ENCODE measurements at regions not wholly inside any gene's neighbourhood (a gene's known extent, or its start where the extent isn't known, plus 50 kb on each side); places are given as distances from the start of the nearest gene placed in this dataset.

GRCh38 chrX:15960237-15960636, 105.6 kb upstream of the AP1S2 start:
- intact Hi-C loops (cut with DNase I; ENCODE audit: low total_unique reads) (no loop called here), in situ Hi-C loops (cut with MboI; ENCODE audit: low pct_ligation_motif_present in 1 of 4, low pct_unique_long_range_greater_than_20kb in 1 of 4, low sequenced_read_pairs in 3 of 4) (no loop called here)
- Histone ChIP-seq H3K27me3 (no peaks in the 10 kb centered on the region), H3K9me3 (no peaks in the 10 kb centered on the region), H3K27ac (no peak overlapping the region), H3K36me3 (no peaks in the 10 kb centered on the region), H3K4me1 (no peaks in the 10 kb centered on the region), H3K4me3 (no peak overlapping the region)
- DNase-seq, result no peak
- whole genome bisulfite sequencing, 2 donors (ENCODE audit: low coverage in 1 of 2), result 95 to 96% methylated on average over 2 of the region's 2 CpGs
- TF ChIP-seq CTCF (IDR thresholded peaks at IDR 0.05), result no peak
- TF ChIP-seq EP300 (IDR thresholded peaks at IDR 0.05; ENCODE audit: low read depth), result no peak
- TF ChIP-seq POLR2AphosphoS5 (IDR thresholded peaks at IDR 0.05), result no peak
- no peak for TF ChIP-seq POLR2A (IDR thresholded peaks at IDR 0.05)

GRCh38 chrX:15956681-15957080, 102.1 kb upstream of the AP1S2 start:
- 65 to 69% methylated on average over 4 to 9 of the region's 9 CpGs for WGBS, 2 donors (ENCODE audit: low coverage in 1 of 2)
- Histone ChIP-seq H3K27me3 (no peaks in the 10 kb centered on the region), H3K9me3 (no peaks in the 10 kb centered on the region), H3K36me3 (no peaks in the 10 kb centered on the region), H3K4me1 (no peaks in the 10 kb centered on the region), H3K27ac (no peak overlapping the region), H3K4me3 (no peak overlapping the region)
- intact Hi-C loops (cut with DNase I; ENCODE audit: low total_unique reads), result no loop called here
- in situ Hi-C loops (cut with MboI; ENCODE audit: low pct_ligation_motif_present in 1 of 4, low pct_unique_long_range_greater_than_20kb in 1 of 4, low sequenced_read_pairs in 3 of 4), result no loop called here
- TF ChIP-seq CTCF (IDR thresholded peaks at IDR 0.05) (no peak), POLR2A (IDR thresholded peaks at IDR 0.05) (no peak), EP300 (IDR thresholded peaks at IDR 0.05; ENCODE audit: low read depth) (no peak), POLR2AphosphoS5 (IDR thresholded peaks at IDR 0.05) (no peak)
- no peak for DNase-seq

- in situ Hi-C loops (cut with MboI; ENCODE audit: low pct_ligation_motif_present in 1 of 4, low pct_unique_long_range_greater_than_20kb in 1 of 4, low sequenced_read_pairs in 3 of 4) (no loop called here), intact Hi-C loops (cut with DNase I; ENCODE audit: low total_unique reads) (no loop called here)
- WGBS, 2 donors (ENCODE audit: low coverage in 1 of 2), result 64% methylated on average over 2 of the region's 2 CpGs; no CpG with 5 or more reads in 1 of the 2 donors
Observed at GRCh38 chrX:15953801-15954200, 99.2 kb upstream of the AP1S2 start.

GRCh38 chrX:15952212-15952611, 97.6 kb upstream of the AP1S2 start:
- TF ChIP-seq EP300 (IDR thresholded peaks at IDR 0.05; ENCODE audit: low read depth) (no peak), POLR2A (IDR thresholded peaks at IDR 0.05) (no peak), POLR2AphosphoS5 (IDR thresholded peaks at IDR 0.05) (no peak), CTCF (IDR thresholded peaks at IDR 0.05) (no peak)
- Histone ChIP-seq H3K27ac (no peak overlapping the region), H3K4me3 (no peak overlapping the region), H3K36me3 (no peaks in the 10 kb centered on the region), H3K9me3 (no peaks in the 10 kb centered on the region), H3K4me1 (no peaks in the 10 kb centered on the region), H3K27me3 (no peaks in the 10 kb centered on the region)
- no peak for DNase-seq
- intact Hi-C loops (cut with DNase I; ENCODE audit: low total_unique reads), result no loop called here
- WGBS, 2 donors (ENCODE audit: low coverage in 1 of 2), result 88% methylated on average over 2 of the region's 2 CpGs; no CpG with 5 or more reads in 1 of the 2 donors
- in situ Hi-C loops (cut with MboI; ENCODE audit: low pct_ligation_motif_present in 1 of 4, low pct_unique_long_range_greater_than_20kb in 1 of 4, low sequenced_read_pairs in 3 of 4), result no loop called here

More at GRCh38 chrX:15953801-15954200, 99.2 kb upstream of the AP1S2 start:
- H3K27ac ChIP-seq, result no peak overlapping the region
- no peak overlapping the region for H3K4me3 ChIP-seq
- no peak for DNase-seq
- H3K27me3 ChIP-seq, result no peaks in the 10 kb centered on the region
- H3K9me3 ChIP-seq, result no peaks in the 10 kb centered on the region
- no peak for TF ChIP-seq CTCF (IDR thresholded peaks at IDR 0.05)
- no peak for TF ChIP-seq POLR2AphosphoS5 (IDR thresholded peaks at IDR 0.05)
- no peak for TF ChIP-seq POLR2A (IDR thresholded peaks at IDR 0.05)
- TF ChIP-seq EP300 (IDR thresholded peaks at IDR 0.05; ENCODE audit: low read depth), result no peak
- H3K36me3 ChIP-seq, result no peaks in the 10 kb centered on the region
- no peaks in the 10 kb centered on the region for H3K4me1 ChIP-seq
